DOHH2 (cell line): ENCODE measurements at regions not wholly inside any gene's neighbourhood (a gene's known extent, or its start where the extent isn't known, plus 50 kb on each side); places are given as distances from the start of the nearest gene placed in this dataset.

Experiments used
- H3F3A ChIP-seq: fragments of 200-600 bp; sonication (generic), shearing (Covaris generic); 2 replicates; pipeline ENCODE4 v1.6.0; 2016; ENCODE audit warnings: antibody characterized with exemption, mild to moderate bottlenecking; ENCODE audit not compliant: control insufficient read depth, insufficient read depth
- H3K27ac ChIP-seq: fragments of 200-600 bp; sonication (generic); 2 replicates; pipeline ENCODE4 v1.5.1; 2014; ENCODE audit warnings: low read depth, mild to moderate bottlenecking, low read length, moderate library complexity
- H3K27me3 ChIP-seq: fragments of 200-600 bp; sonication (generic); 2 replicates; pipeline ENCODE4 v1.6.1; 2014; ENCODE audit warnings: mild to moderate bottlenecking, low read length, mixed read lengths; ENCODE audit not compliant: control insufficient read depth
- H3K36me3 ChIP-seq: fragments of 200-600 bp; sonication (generic); 2 replicates; pipeline ENCODE4 v1.6.1; 2014; ENCODE audit warnings: mild to moderate bottlenecking, low read length, moderate library complexity, mixed read lengths; ENCODE audit not compliant: control insufficient read depth
- H3K4me1 ChIP-seq: fragments of 200-600 bp; sonication (generic); 2 replicates; pipeline ENCODE4 v1.6.1; 2014; ENCODE audit warnings: mild to moderate bottlenecking, low read length, mixed read lengths; ENCODE audit not compliant: control insufficient read depth
- H3K4me2 ChIP-seq: fragments of 200-600 bp; sonication (generic); 2 replicates; pipeline ENCODE4 v1.6.0; 2014; ENCODE audit warnings: mild to moderate bottlenecking, low read length, moderate library complexity
- H3K4me3 ChIP-seq: fragments of 200-600 bp; sonication (generic); 2 replicates; pipeline ENCODE4 v1.5.1; 2014; ENCODE audit warnings: mild to moderate bottlenecking, low read length, mixed read lengths
- H3K79me2 ChIP-seq: fragments of 200-600 bp; sonication (generic); 2 replicates; pipeline ENCODE4 v1.6.1; 2014; ENCODE audit warnings: mild to moderate bottlenecking, low read length, mixed read lengths; ENCODE audit not compliant: control insufficient read depth
- H3K9me2 ChIP-seq: fragments of 200-600 bp; sonication (generic); replicated peaks from 2 replicates; pipeline ENCODE4 v1.6.1; 2014; ENCODE audit warnings: mild to moderate bottlenecking, low read length, mixed read lengths; ENCODE audit not compliant: control insufficient read depth
- H3K9me3 ChIP-seq: fragments of 200-600 bp; sonication (generic); 2 replicates; pipeline ENCODE4 v1.6.1; 2014; ENCODE audit warnings: antibody characterized with exemption, low read length, mixed read lengths; ENCODE audit not compliant: control insufficient read depth, insufficient read depth
- H4K20me1 ChIP-seq: fragments of 200-600 bp; sonication (generic); 2 replicates; pipeline ENCODE4 v1.6.0; 2014; ENCODE audit warnings: low read depth, mild to moderate bottlenecking, antibody characterized with exemption, low read length, moderate library complexity; ENCODE audit not compliant: control insufficient read depth, insufficient read depth
- EZH2phosphoT487 ChIP-seq: fragments of 200-600 bp; sonication (generic); IDR thresholded peaks from 2 replicates; pipeline ENCODE4 v1.6.1; 2017; ENCODE audit warnings: borderline replicate concordance, mild to moderate bottlenecking, antibody characterized with exemption, low read length, moderate library complexity, mixed read lengths
- TF ChIP-seq, protein P1 (sequence below): fragments of 200-600 bp; sonication (generic); IDR thresholded peaks from one replicate; pipeline ENCODE4 v1.5.1; 2014; ENCODE audit warnings: antibody characterized with exemption, mild to moderate bottlenecking, low read depth, low read length; ENCODE audit not compliant: poor library complexity, severe bottlenecking

DNA sequence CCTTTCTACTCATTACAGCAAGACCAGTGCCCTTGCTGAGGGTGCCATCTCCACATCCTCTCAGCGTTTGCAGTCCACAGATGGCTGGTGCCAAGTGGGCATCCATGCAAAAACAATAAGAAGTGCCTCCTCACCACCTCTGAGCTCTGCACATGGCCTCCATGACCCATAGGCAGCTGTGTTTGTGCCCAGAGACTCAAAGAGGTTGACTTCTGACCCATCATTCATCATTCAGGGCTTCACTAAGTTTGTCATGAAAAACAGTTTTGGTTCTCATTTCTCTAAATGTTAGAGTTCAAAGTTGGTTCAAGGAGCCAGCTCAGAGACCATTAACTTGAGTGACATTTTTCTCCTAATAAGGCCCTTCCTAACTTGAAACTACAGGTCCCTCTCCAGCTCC lies 512.6 kb upstream of the MAP3K7 start:
- Histone ChIP-seq H3K9me2 (no peaks in the 10 kb centered on the region), H3F3A (no peaks in the 10 kb centered on the region), H3K4me1 (no peaks in the 10 kb centered on the region), H4K20me1 (0 out of 2 replicates have a peak, but pooled peaks cover 4% of the 10 kb centered on the region), H3K36me3 (no peaks in the 10 kb centered on the region), H3K4me2 (no peak overlapping the region), H3K4me3 (no peak overlapping the region), H3K27me3 (no peaks in the 10 kb centered on the region), H3K79me2 (no peaks in the 10 kb centered on the region), H3K9me3 (no peaks in the 10 kb centered on the region), H3K27ac (no peak overlapping the region)
- TF ChIP-seq, protein P1, sequence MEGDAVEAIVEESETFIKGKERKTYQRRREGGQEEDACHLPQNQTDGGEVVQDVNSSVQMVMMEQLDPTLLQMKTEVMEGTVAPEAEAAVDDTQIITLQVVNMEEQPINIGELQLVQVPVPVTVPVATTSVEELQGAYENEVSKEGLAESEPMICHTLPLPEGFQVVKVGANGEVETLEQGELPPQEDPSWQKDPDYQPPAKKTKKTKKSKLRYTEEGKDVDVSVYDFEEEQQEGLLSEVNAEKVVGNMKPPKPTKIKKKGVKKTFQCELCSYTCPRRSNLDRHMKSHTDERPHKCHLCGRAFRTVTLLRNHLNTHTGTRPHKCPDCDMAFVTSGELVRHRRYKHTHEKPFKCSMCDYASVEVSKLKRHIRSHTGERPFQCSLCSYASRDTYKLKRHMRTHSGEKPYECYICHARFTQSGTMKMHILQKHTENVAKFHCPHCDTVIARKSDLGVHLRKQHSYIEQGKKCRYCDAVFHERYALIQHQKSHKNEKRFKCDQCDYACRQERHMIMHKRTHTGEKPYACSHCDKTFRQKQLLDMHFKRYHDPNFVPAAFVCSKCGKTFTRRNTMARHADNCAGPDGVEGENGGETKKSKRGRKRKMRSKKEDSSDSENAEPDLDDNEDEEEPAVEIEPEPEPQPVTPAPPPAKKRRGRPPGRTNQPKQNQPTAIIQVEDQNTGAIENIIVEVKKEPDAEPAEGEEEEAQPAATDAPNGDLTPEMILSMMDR = no peak
- no peak for TF ChIP-seq EZH2phosphoT487

DNA sequence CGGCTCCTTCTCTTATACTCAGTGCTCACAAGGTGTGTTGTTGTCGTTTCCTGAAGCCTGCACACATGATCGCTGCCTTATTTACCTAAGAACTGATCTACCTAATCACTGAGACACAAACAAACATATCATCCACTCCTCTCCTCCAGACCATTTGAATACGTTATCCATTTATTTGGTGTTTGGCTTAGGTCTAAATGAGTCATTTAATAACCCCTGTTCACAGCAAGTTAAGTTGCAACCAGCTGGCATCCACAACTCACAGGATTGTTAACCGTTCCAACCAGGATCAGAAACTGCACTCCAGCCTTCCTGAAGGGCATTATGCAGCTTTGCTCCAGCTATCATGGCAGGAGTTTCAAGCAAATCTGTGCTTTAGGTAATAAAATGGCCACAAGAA lies 511.1 kb upstream of the MAP3K7 start:
- Histone ChIP-seq H3K27ac (no peak overlapping the region), H3F3A (no peaks in the 10 kb centered on the region), H4K20me1 (0 out of 2 replicates have a peak, but pooled peaks cover 4% of the 10 kb centered on the region), H3K27me3 (no peaks in the 10 kb centered on the region), H3K4me3 (no peak overlapping the region), H3K4me1 (no peaks in the 10 kb centered on the region), H3K36me3 (no peaks in the 10 kb centered on the region), H3K4me2 (no peak overlapping the region), H3K79me2 (no peaks in the 10 kb centered on the region), H3K9me2 (no peaks in the 10 kb centered on the region), H3K9me3 (no peaks in the 10 kb centered on the region)
- no peak for TF ChIP-seq EZH2phosphoT487
- TF ChIP-seq, protein P1 = no peak

DNA sequence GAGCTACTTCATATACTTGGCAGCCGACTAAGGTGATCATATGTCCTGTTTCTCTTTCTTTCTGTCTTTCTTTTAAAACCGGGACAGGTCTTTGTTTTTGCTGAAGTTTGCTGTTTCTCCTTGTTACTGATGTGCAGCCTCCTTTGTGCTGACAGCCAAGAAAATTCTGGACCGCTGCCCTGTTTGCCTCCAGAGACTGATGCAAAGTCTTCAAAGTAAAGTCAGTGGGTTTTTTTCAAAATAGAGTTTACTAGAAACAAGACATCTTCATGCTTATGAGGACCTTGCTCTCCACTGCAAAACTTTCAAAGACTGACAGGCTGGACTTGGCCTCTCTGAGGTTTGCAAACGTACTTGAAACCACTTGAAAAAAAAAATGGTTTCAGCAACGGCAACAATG lies 510.5 kb upstream of the MAP3K7 start:
- no peaks in the 10 kb centered on the region for H3K4me1 ChIP-seq
- no peaks in the 10 kb centered on the region for H3K36me3 ChIP-seq
- H3K27me3 ChIP-seq = peaks cover under 1% of the 10 kb centered on the region; the same call in 1 of the 2 replicates
- no peak overlapping the region for H3K4me2 ChIP-seq
- no peaks in the 10 kb centered on the region for H3K9me3 ChIP-seq
- no peak overlapping the region for H3K27ac ChIP-seq
- H3F3A ChIP-seq = no peaks in the 10 kb centered on the region
- H4K20me1 ChIP-seq = 0 out of 2 replicates have a peak, but pooled peaks cover 4% of the 10 kb centered on the region
- TF ChIP-seq, protein P1 = no peak
- no peak for TF ChIP-seq EZH2phosphoT487
- H3K4me3 ChIP-seq = no peak overlapping the region
- H3K9me2 ChIP-seq = no peaks in the 10 kb centered on the region
- H3K79me2 ChIP-seq = no peaks in the 10 kb centered on the region
